SU-DHL-6 (cell line): ENCODE measurements at regions not wholly inside any gene's neighbourhood (a gene's known extent, or its start where the extent isn't known, plus 50 kb on each side); places are given as distances from the start of the nearest gene placed in this dataset.

Experiments used
- CTCF ChIP-seq: fragments of 200-600 bp; sonication (generic); IDR thresholded peaks from one replicate; pipeline ENCODE4 v1.5.1; 2017; ENCODE audit warnings: antibody characterized with exemption, mild to moderate bottlenecking, low read length, moderate library complexity; ENCODE audit not compliant: insufficient read depth, poor library complexity, severe bottlenecking
- EZH2phosphoT487 ChIP-seq: fragments of 200-600 bp; sonication (generic), shearing (Covaris generic); conservative IDR thresholded peaks from 2 replicates; pipeline ENCODE4 v1.6.1; 2018; ENCODE audit warnings: mild to moderate bottlenecking, antibody characterized with exemption, low read length, moderate library complexity, mixed read lengths

GRCh38 chr17:33858121-33858520 lies 397.0 kb upstream of the CCL2 start:
- no peak for TF ChIP-seq CTCF
- no peak for TF ChIP-seq EZH2phosphoT487
